MCF 10A (cell line): ENCODE measurements at regions not wholly inside any gene's neighbourhood (a gene's known extent, or its start where the extent isn't known, plus 50 kb on each side); places are given as distances from the start of the nearest gene placed in this dataset.
A peak's percentile ranks its signal among the peaks of the same experiment; 100 is the strongest.

Experiments
- BruUV-seq: library from RNA; stranded (reverse); fragments of 400-500 nt; replicated peaks from 2 replicates; lab custom pipeline; 2021; lab: Mats Ljungman, UMichigan
- CTCF ChIA-PET: fragments of 300-600 bp; sonication (Branson Sonifier 250); formaldehyde crosslinking; extraction: SDS; loops from one replicate; lab custom pipeline; 2021; ENCODE audit warnings: antibody characterized with exemption, inconsistent platforms; lab: Yijun Ruan, JAX
- POLR2A ChIA-PET: fragments of 300-600, 350-650 bp; sonication (Branson Sonifier 250); formaldehyde crosslinking; extraction: SDS; loops from one replicate; lab custom pipeline; 2020; ENCODE audit warnings: antibody characterized with exemption, inconsistent platforms; lab: Yijun Ruan, JAX
- DNase-seq: peaks from one replicate; pipeline ENCODE4 v3.0.0-alpha.2; 2018; ENCODE audit not compliant: unreplicated experiment
- H3K27ac Mint-ChIP-seq: one replicate; pipeline ENCODE4 v1.8.0; 2022; ENCODE audit warnings: mild to moderate bottlenecking, low read depth, mixed read lengths; ENCODE audit not compliant: unreplicated experiment
- H3K27me3 Mint-ChIP-seq: one replicate; pipeline ENCODE4 v1.8.0; 2022; ENCODE audit warnings: mixed read lengths; ENCODE audit not compliant: insufficient read depth, unreplicated experiment
- H3K36me3 Mint-ChIP-seq: one replicate; pipeline ENCODE4 v1.8.0; 2022; ENCODE audit warnings: mild to moderate bottlenecking, moderate library complexity, mixed read lengths; ENCODE audit not compliant: insufficient read depth, unreplicated experiment
- H3K4me1 Mint-ChIP-seq: one replicate; pipeline ENCODE4 v1.8.0; 2022; ENCODE audit warnings: mixed read lengths; ENCODE audit not compliant: insufficient read depth, unreplicated experiment
- H3K4me3 Mint-ChIP-seq: one replicate; pipeline ENCODE4 v1.8.0; 2022; ENCODE audit warnings: mild to moderate bottlenecking, moderate library complexity, mixed read lengths; ENCODE audit not compliant: unreplicated experiment
- H3K9me3 Mint-ChIP-seq: one replicate; pipeline ENCODE4 v1.8.0; 2022; ENCODE audit warnings: mixed read lengths; ENCODE audit not compliant: unreplicated experiment
- CTCF ChIP-seq: fragments of 200-600 bp; IDR thresholded peaks from one replicate; pipeline ENCODE4 v1.8.0; 2022; ENCODE audit warnings: antibody characterized with exemption, mild to moderate bottlenecking; ENCODE audit not compliant: unreplicated experiment
- intact Hi-C: fragments of 100-400 bp; cut with micrococcal nuclease; formaldehyde crosslinking; loops from 2 replicates; pipeline ENCODE4 v1.14.1; 2022

- DNase-seq, result peak; percentile 70
- H3K27ac Mint-ChIP-seq, result peak overlapping the region; percentile 78
- peak; percentile 20 for TF ChIP-seq CTCF
- no TSS peak for BruUV-seq
- peak overlapping the region; percentile 18 for H3K4me3 Mint-ChIP-seq
- no peaks in the 10 kb centered on the region for H3K9me3 Mint-ChIP-seq
- ChIA-PET POLR2A (interaction anchor here (0.6 to 5.3 kb wide), 17 partner anchors 7 to 1675 kb away, joined by 3 to 40 read pairs (median 5); partner anchors contain the start of gene KLF6), CTCF (interaction anchor here (0.6 to 1.2 kb wide), 5 partner anchors 13 to 399 kb away, joined by 3 to 6 read pairs (median 3); no protein-coding TSS in a partner anchor)
- intact Hi-C loops, result loop anchor here (5.0 kb wide), 1 partner anchor 205 kb away; no protein-coding TSS in a partner anchor
- no peaks in the 10 kb centered on the region for H3K27me3 Mint-ChIP-seq
- H3K36me3 Mint-ChIP-seq, result no peaks in the 10 kb centered on the region
- peaks cover 34% of the 10 kb centered on the region for H3K4me1 Mint-ChIP-seq
Measured at GRCh38 chr10:3452173-3452626, 279.6 kb upstream of the PITRM1 start.

GRCh38 chr10:3451516-3452172 is 279.1 kb upstream of the PITRM1 start:
- DNase-seq, result peak; percentile 45
- H3K27me3 Mint-ChIP-seq, result no peaks in the 10 kb centered on the region
- intact Hi-C loops, result loop anchor here (5.0 kb wide), 1 partner anchor 204 kb away; no protein-coding TSS in a partner anchor
- peak overlapping the region; percentile 78 for H3K27ac Mint-ChIP-seq
- BruUV-seq, result no TSS peak
- no peaks in the 10 kb centered on the region for H3K9me3 Mint-ChIP-seq
- no peak overlapping the region for H3K4me3 Mint-ChIP-seq
- ChIA-PET CTCF (interaction anchor here (0.9 to 1.2 kb wide), 4 partner anchors 14 to 400 kb away, joined by 3 to 6 read pairs (median 3); no protein-coding TSS in a partner anchor), POLR2A (interaction anchor here (1.1 to 5.3 kb wide), 7 partner anchors 11 to 333 kb away, joined by 3 to 40 read pairs (median 9); partner anchors contain the start of gene KLF6)
- peaks cover 34% of the 10 kb centered on the region for H3K4me1 Mint-ChIP-seq
- H3K36me3 Mint-ChIP-seq, result no peaks in the 10 kb centered on the region
- no peak for TF ChIP-seq CTCF

- POLR2A ChIA-PET, result no interaction called here
- no peaks in the 10 kb centered on the region for H3K36me3 Mint-ChIP-seq
- H3K27ac Mint-ChIP-seq, result no peak overlapping the region
- peaks cover 7% of the 10 kb centered on the region for H3K4me1 Mint-ChIP-seq
- H3K9me3 Mint-ChIP-seq, result no peaks in the 10 kb centered on the region
- no peak for DNase-seq
- no peak for TF ChIP-seq CTCF
- intact Hi-C loops, result no loop called here
- H3K27me3 Mint-ChIP-seq, result no peaks in the 10 kb centered on the region
- H3K4me3 Mint-ChIP-seq, result no peak overlapping the region
- no TSS peak for BruUV-seq
- CTCF ChIA-PET, result no interaction called here
Measured at GRCh38 chr10:3446221-3446620, 273.6 kb upstream of the PITRM1 start.

GRCh38 chr10:3445648-3446047 is 273.1 kb upstream of the PITRM1 start:
- Mint-ChIP-seq H3K36me3 (no peaks in the 10 kb centered on the region), H3K9me3 (no peaks in the 10 kb centered on the region)
- CTCF ChIA-PET, result interaction anchor here (0.6 to 1.2 kb wide), 3 partner anchors 8 to 211 kb away, joined by 3 read pairs; no protein-coding TSS in a partner anchor

More at GRCh38 chr10:3445648-3446047, 273.1 kb upstream of the PITRM1 start:
- peaks cover 7% of the 10 kb centered on the region for H3K4me1 Mint-ChIP-seq
- no peak for DNase-seq
- no peaks in the 10 kb centered on the region for H3K27me3 Mint-ChIP-seq
- BruUV-seq, result no TSS peak
- no peak overlapping the region for H3K4me3 Mint-ChIP-seq
- intact Hi-C loops, result no loop called here
- no peak for TF ChIP-seq CTCF
- POLR2A ChIA-PET, result interaction anchor here (1.4 kb wide), 1 partner anchor 8 kb away, joined by 4 read pairs; no protein-coding TSS in a partner anchor
- no peak overlapping the region for H3K27ac Mint-ChIP-seq
